CMK (cell line): ENCODE measurements at regions not wholly inside any gene's neighbourhood (a gene's known extent, or its start where the extent isn't known, plus 50 kb on each side); places are given as distances from the start of the nearest gene placed in this dataset.

Experiments used
- DNase-seq: peaks from one replicate; pipeline ENCODE4 v3.0.0-alpha.2; 2010; ENCODE audit warnings: low read depth

GRCh38 chr12:93177208-93178153 is 200.2 kb upstream of the NUDT4 start:
- DNase-seq = peak; percentile 43

GRCh38 chr12:93178154-93178878 is 199.4 kb upstream of the NUDT4 start:
- no peak for DNase-seq

- no peak for DNase-seq
Measured at GRCh38 chr12:93179792-93180191, 197.9 kb upstream of the NUDT4 start.

- DNase-seq = no peak
Measured at GRCh38 chr12:93180566-93180965, 197.2 kb upstream of the NUDT4 start.

- no peak for DNase-seq
Measured at GRCh38 chr12:93181409-93181965, 196.2 kb upstream of the NUDT4 start.

GRCh38 chr12:93183940-93184671 is 193.6 kb upstream of the NUDT4 start:
- DNase-seq = no peak

GRCh38 chr12:93184672-93185368 is 192.9 kb upstream of the NUDT4 start:
- peak; percentile 82 for DNase-seq

GRCh38 chr12:93185369-93185741 is 192.4 kb upstream of the NUDT4 start:
- DNase-seq = no peak

- DNase-seq = no peak
Measured at GRCh38 chr12:93186131-93186530, 191.6 kb upstream of the NUDT4 start.

- DNase-seq = no peak
Measured at GRCh38 chr12:93186621-93187020, 191.1 kb upstream of the NUDT4 start.

- no peak for DNase-seq
Measured at GRCh38 chr12:93191423-93191822, 186.3 kb upstream of the NUDT4 start.

GRCh38 chr12:93191956-93192355 is 185.8 kb upstream of the NUDT4 start:
- DNase-seq = no peak

GRCh38 chr12:93192878-93193277 is 184.8 kb upstream of the NUDT4 start:
- peak; percentile 91 for DNase-seq

- no peak for DNase-seq
Measured at GRCh38 chr12:93195511-93195910, 182.2 kb upstream of the NUDT4 start.

- DNase-seq = no peak
Measured at GRCh38 chr12:93197067-93197593, 180.6 kb upstream of the NUDT4 start.

- no peak for DNase-seq
Measured at GRCh38 chr12:93198086-93198485, 179.6 kb upstream of the NUDT4 start.

GRCh38 chr12:93199831-93200236 is 177.9 kb upstream of the NUDT4 start:
- DNase-seq = no peak

GRCh38 chr12:93200291-93200917 is 177.3 kb upstream of the NUDT4 start:
- no peak for DNase-seq

GRCh38 chr12:93201990-93202389 is 175.7 kb upstream of the NUDT4 start:
- no peak for DNase-seq

- DNase-seq = no peak
Measured at GRCh38 chr12:93202688-93203087, 175.0 kb upstream of the NUDT4 start.

GRCh38 chr12:93203361-93203760 is 174.4 kb upstream of the NUDT4 start:
- DNase-seq = no peak
